Mesendoderm (in vitro differentiated cells): ENCODE measurements at regions not wholly inside any gene's neighbourhood (a gene's known extent, or its start where the extent isn't known, plus 50 kb on each side); places are given as distances from the start of the nearest gene placed in this dataset.
"Not testable (repeated sequence)": the region's sequence is repeated elsewhere in the genome, so short reads cannot be mapped to it uniquely, and the experiment has no call there.

Experiments
- DNase-seq: peaks from one replicate; pipeline ENCODE4 v3.0.0; 2013
- H2AK5ac ChIP-seq: 2 replicates; pipeline ENCODE4 v1.6.1; 2013; ENCODE audit warnings: low read length, inconsistent platforms
- H2BK120ac ChIP-seq: 2 replicates; pipeline ENCODE4 v1.6.1; 2013; ENCODE audit warnings: low read depth, mild to moderate bottlenecking, low read length, moderate library complexity, mixed read lengths
- H2BK15ac ChIP-seq: replicated peaks from 2 replicates; pipeline ENCODE4 v1.6.1; 2013; ENCODE audit warnings: low read depth, mild to moderate bottlenecking, moderate library complexity
- H2BK5ac ChIP-seq: 2 replicates; pipeline ENCODE4 v1.6.1; 2013; ENCODE audit warnings: low read length, inconsistent platforms
- H3K18ac ChIP-seq: 2 replicates; pipeline ENCODE4 v1.6.1; 2013; ENCODE audit warnings: mild to moderate bottlenecking, low read length, mixed read lengths
- H3K23ac ChIP-seq: one replicate; pipeline ENCODE4 v1.6.1; 2013; ENCODE audit warnings: low read length
- H3K27ac ChIP-seq: 2 replicates; pipeline ENCODE4 v1.5.1; 2013; ENCODE audit warnings: low read depth, mild to moderate bottlenecking, inconsistent platforms, low read length, moderate library complexity
- H3K27me3 ChIP-seq: 2 replicates; pipeline ENCODE4 v1.6.1; 2013; ENCODE audit warnings: low read length, control low read depth, mild to moderate bottlenecking, inconsistent platforms; ENCODE audit not compliant: insufficient read depth, poor library complexity
- H3K36me3 ChIP-seq: 2 replicates; pipeline ENCODE4 v1.6.1; 2013; ENCODE audit warnings: low read length, inconsistent platforms; ENCODE audit not compliant: control insufficient read depth, insufficient read depth
- H3K4ac ChIP-seq: one replicate; pipeline ENCODE4 v1.6.1; 2013; ENCODE audit warnings: low read depth, mild to moderate bottlenecking, low read length, moderate library complexity
- H3K4me1 ChIP-seq: 2 replicates; pipeline ENCODE4 v1.6.1; 2013; ENCODE audit warnings: low read depth, low read length, inconsistent platforms; ENCODE audit not compliant: control insufficient read depth
- H3K4me2 ChIP-seq: 2 replicates; pipeline ENCODE4 v1.6.1; 2013; ENCODE audit warnings: low read length
- H3K4me3 ChIP-seq: 2 replicates; pipeline ENCODE4 v1.5.1; 2013; ENCODE audit warnings: mild to moderate bottlenecking, low read length
- H3K56ac ChIP-seq: one replicate; pipeline ENCODE4 v1.6.1; 2013; ENCODE audit warnings: low read length
- H3K79me1 ChIP-seq: 2 replicates; pipeline ENCODE4 v1.6.1; 2013; ENCODE audit warnings: low read length, inconsistent platforms
- H3K79me2 ChIP-seq: 2 replicates; pipeline ENCODE4 v1.6.1; 2013; ENCODE audit warnings: mild to moderate bottlenecking, low read length; ENCODE audit not compliant: control insufficient read depth, insufficient read depth
- H3K9ac ChIP-seq: 2 replicates; pipeline ENCODE4 v1.6.1; 2013; ENCODE audit warnings: low read length, inconsistent platforms
- H4K5ac ChIP-seq: one replicate; pipeline ENCODE4 v1.6.1; 2013; ENCODE audit warnings: low read length
- H4K8ac ChIP-seq: one replicate; pipeline ENCODE4 v1.6.1; 2013; ENCODE audit warnings: low read depth, mild to moderate bottlenecking, control low read depth, low read length, moderate library complexity
- WGBS: extraction: QIAGEN DNeasy Blood & Tissue Kit; methylation state at CpG from one replicate; pipeline ENCODE4 v1.1.7; 2013; ENCODE audit warnings: low lambda C conversion rate, missing lambda C conversion rate; ENCODE audit not compliant: insufficient coverage; ENCODE audit errors: extremely low coverage; 5-methylcytosine and 5-hydroxymethylcytosine counted together

- no peaks in the 10 kb centered on the region for H3K4me1 ChIP-seq
- H3K4me2 ChIP-seq: no peak overlapping the region
- no peak overlapping the region for H3K23ac ChIP-seq
- H3K79me1 ChIP-seq: no peaks in the 10 kb centered on the region
- no peak overlapping the region for H2BK120ac ChIP-seq
- H2AK5ac ChIP-seq: no peak overlapping the region
- H3K36me3 ChIP-seq: no peaks in the 10 kb centered on the region
- no peak overlapping the region for H3K27ac ChIP-seq
- no peaks in the 10 kb centered on the region for H3K27me3 ChIP-seq
- H3K79me2 ChIP-seq: no peaks in the 10 kb centered on the region
- no peak overlapping the region for H3K4me3 ChIP-seq
- H4K5ac ChIP-seq: no peak overlapping the region
- H3K18ac ChIP-seq: no peak overlapping the region
- WGBS: no CpG with 5 or more reads among the region's 3 CpGs
- H2BK5ac ChIP-seq: no peak overlapping the region
- no peak for DNase-seq
- no peak overlapping the region for H3K4ac ChIP-seq
- no peak overlapping the region for H3K56ac ChIP-seq
- no peak overlapping the region for H4K8ac ChIP-seq
- no peak overlapping the region for H3K9ac ChIP-seq
- H2BK15ac ChIP-seq: no peak overlapping the region
Observed at GRCh38 chr6:109875973-109876372, 102.1 kb upstream of the GPR6 start.

GRCh38 chr6:109877028-109878004, 100.8 kb upstream of the GPR6 start:
- Histone ChIP-seq H3K27me3 (no peaks in the 10 kb centered on the region), H2BK15ac (no peak overlapping the region), H3K56ac (no peak overlapping the region), H3K18ac (peak overlapping the region; percentile 31), H3K9ac (no peak overlapping the region), H2AK5ac (no peak overlapping the region), H4K5ac (no peak overlapping the region), H3K4ac (no peak overlapping the region), H3K79me2 (no peaks in the 10 kb centered on the region), H3K27ac (peak overlapping the region; percentile 15), H3K36me3 (no peaks in the 10 kb centered on the region), H3K23ac (no peak overlapping the region), H3K4me1 (no peaks in the 10 kb centered on the region), H2BK5ac (no peak overlapping the region), H3K4me3 (no peak overlapping the region), H3K79me1 (no peaks in the 10 kb centered on the region), H3K4me2 (no peak overlapping the region), H2BK120ac (peak overlapping the region; percentile 89), H4K8ac (no peak overlapping the region)
- no CpG with 5 or more reads among the region's 10 CpGs for WGBS
- no peak for DNase-seq

- not testable (repeated sequence) for H2BK15ac ChIP-seq, H4K5ac ChIP-seq, H4K8ac ChIP-seq, H3K36me3 ChIP-seq, H3K4me3 ChIP-seq, H3K4ac ChIP-seq, H2AK5ac ChIP-seq, H3K79me1 ChIP-seq, H3K27ac ChIP-seq, H3K18ac ChIP-seq, H3K9ac ChIP-seq, H3K4me1 ChIP-seq, H3K27me3 ChIP-seq, H3K56ac ChIP-seq, H3K23ac ChIP-seq, H3K4me2 ChIP-seq, H2BK5ac ChIP-seq, H3K79me2 ChIP-seq, DNase-seq, H2BK120ac ChIP-seq
- no CpG with 5 or more reads among the region's 9 CpGs for WGBS
Observed at GRCh38 chr6:109878005-109878690, 100.0 kb upstream of the GPR6 start.

GRCh38 chr6:109879081-109879480, 99.0 kb upstream of the GPR6 start:
- not testable (repeated sequence) for H2BK5ac ChIP-seq, H2AK5ac ChIP-seq, H3K27me3 ChIP-seq, H3K79me2 ChIP-seq, H3K4me1 ChIP-seq, H2BK15ac ChIP-seq, H4K8ac ChIP-seq, H3K9ac ChIP-seq, H3K4me2 ChIP-seq, H3K36me3 ChIP-seq, DNase-seq, H2BK120ac ChIP-seq, H3K27ac ChIP-seq, H3K23ac ChIP-seq, H3K56ac ChIP-seq, H3K18ac ChIP-seq, H3K79me1 ChIP-seq, H3K4ac ChIP-seq, H4K5ac ChIP-seq, H3K4me3 ChIP-seq
- no CpG with 5 or more reads among the region's 5 CpGs for WGBS

- Histone ChIP-seq H3K27ac (no peak overlapping the region), H3K9ac (no peak overlapping the region), H3K18ac (no peak overlapping the region)
Observed at GRCh38 chr6:109879521-109879920, 98.6 kb upstream of the GPR6 start.

More at GRCh38 chr6:109879521-109879920, 98.6 kb upstream of the GPR6 start:
- no peak overlapping the region for H4K8ac ChIP-seq
- H2BK15ac ChIP-seq: no peak overlapping the region
- H3K4me1 ChIP-seq: no peaks in the 10 kb centered on the region
- no peaks in the 10 kb centered on the region for H3K79me2 ChIP-seq
- H2BK120ac ChIP-seq: no peak overlapping the region
- H3K4me3 ChIP-seq: no peak overlapping the region
- H3K36me3 ChIP-seq: no peaks in the 10 kb centered on the region
- H3K56ac ChIP-seq: no peak overlapping the region
- no peak overlapping the region for H2BK5ac ChIP-seq
- no peak overlapping the region for H3K4ac ChIP-seq
- no peak overlapping the region for H3K23ac ChIP-seq
- WGBS: no CpG with 5 or more reads among the region's 15 CpGs
- no peak overlapping the region for H4K5ac ChIP-seq
- no peaks in the 10 kb centered on the region for H3K27me3 ChIP-seq
- no peaks in the 10 kb centered on the region for H3K79me1 ChIP-seq
- H3K4me2 ChIP-seq: no peak overlapping the region
- no peak for DNase-seq
- no peak overlapping the region for H2AK5ac ChIP-seq
